Activated CD8-positive, alpha-beta memory T cell treated with anti-CD3 and anti-CD28 coated beads for 36 hours (primary cell): ENCODE measurements at regions not wholly inside any gene's neighbourhood (a gene's known extent, or its start where the extent isn't known, plus 50 kb on each side); places are given as distances from the start of the nearest gene placed in this dataset.

Experiments
- CTCF ChIA-PET: fragments of 350-600 bp; sonication (Branson Sonifier 250); formaldehyde crosslinking; loops from one replicate; lab custom pipeline; 2021; ENCODE audit warnings: antibody characterized with exemption; lab: Charles Lee
- POLR2A ChIA-PET: fragments of 350-600 bp; sonication (Branson Sonifier 250); formaldehyde crosslinking; loops from one replicate; lab custom pipeline; 2021; ENCODE audit warnings: antibody characterized with exemption; lab: Charles Lee

- CTCF ChIA-PET, result interaction anchor here (2.1 kb wide), 1 partner anchor 22 kb away, joined by 11 read pairs; no protein-coding TSS in a partner anchor
- POLR2A ChIA-PET, result no interaction called here
These were observed 59.7 kb upstream of the RBFOX2 start for GRCh38 chr22:36088292-36088691.

- ChIA-PET POLR2A (no interaction called here), CTCF (interaction anchor here (0.6 to 2.1 kb wide), 2 partner anchors 9 to 22 kb away, joined by 5 to 11 read pairs; no protein-coding TSS in a partner anchor)
These were observed 59.2 kb upstream of the RBFOX2 start for GRCh38 chr22:36087784-36088183.

GRCh38 chr22:36086629-36087254 is 58.1 kb upstream of the RBFOX2 start:
- CTCF ChIA-PET, result no interaction called here
- POLR2A ChIA-PET, result no interaction called here

GRCh38 chr22:36086170-36086490 is 57.5 kb upstream of the RBFOX2 start:
- CTCF ChIA-PET, result no interaction called here
- POLR2A ChIA-PET, result no interaction called here

- POLR2A ChIA-PET, result no interaction called here
- CTCF ChIA-PET, result interaction anchor here (0.9 to 1.4 kb wide), 2 partner anchors 20 to 39 kb away, joined by 3 to 11 read pairs; no protein-coding TSS in a partner anchor
These were observed 57.0 kb upstream of the RBFOX2 start for GRCh38 chr22:36085476-36086169.

- ChIA-PET CTCF (interaction anchor here (1.4 kb wide), 1 partner anchor 19 kb away, joined by 11 read pairs; no protein-coding TSS in a partner anchor), POLR2A (no interaction called here)
These were observed 56.1 kb upstream of the RBFOX2 start for GRCh38 chr22:36084717-36085116.

- POLR2A ChIA-PET, result interaction anchor here (0.5 kb wide), 1 partner anchor 274 kb away, joined by 3 read pairs; no protein-coding TSS in a partner anchor
- CTCF ChIA-PET, result interaction anchor here (0.6 kb wide), 1 partner anchor 231 kb away, joined by 3 read pairs; no protein-coding TSS in a partner anchor
These were observed 54.4 kb upstream of the RBFOX2 start for GRCh38 chr22:36083056-36083455.

GRCh38 chr22:36081023-36081431 is 52.4 kb upstream of the RBFOX2 start:
- CTCF ChIA-PET, result interaction anchor here (1.1 kb wide), 1 partner anchor 15 kb away, joined by 4 read pairs; no protein-coding TSS in a partner anchor
- POLR2A ChIA-PET, result interaction anchor here (0.7 kb wide), 1 partner anchor 74 kb away, joined by 8 read pairs; no protein-coding TSS in a partner anchor

GRCh38 chr22:36080281-36080680 is 51.7 kb upstream of the RBFOX2 start:
- CTCF ChIA-PET, result interaction anchor here (1.1 to 2.1 kb wide), 2 partner anchors 14 kb away, joined by 4 to 9 read pairs; no protein-coding TSS in a partner anchor
- POLR2A ChIA-PET, result interaction anchor here (0.7 kb wide), 1 partner anchor 73 kb away, joined by 8 read pairs; no protein-coding TSS in a partner anchor

GRCh38 chr22:36079041-36079440 is 50.4 kb upstream of the RBFOX2 start:
- ChIA-PET CTCF (interaction anchor here (2.1 kb wide), 1 partner anchor 13 kb away, joined by 9 read pairs; no protein-coding TSS in a partner anchor), POLR2A (no interaction called here)
